Breast epithelium (tissue), 3 donors: ENCODE measurements at regions not wholly inside any gene's neighbourhood (a gene's known extent, or its start where the extent isn't known, plus 50 kb on each side); places are given as distances from the start of the nearest gene placed in this dataset.

Experiments
- CTCF ChIP-seq, 3 donors: fragments of 450-650 bp; IDR thresholded peaks; one replicate each; pipeline ENCODE4 v1.5.1; 2016 to 2017; ENCODE audit warnings: antibody characterized with exemption in 3 of 3, mild to moderate bottlenecking in 3 of 3, moderate library complexity in 3 of 3
- POLR2A ChIP-seq: fragments of 450-650 bp; IDR thresholded peaks from one replicate; pipeline ENCODE4 v1.6.1; 2016; ENCODE audit warnings: antibody characterized with exemption, mild to moderate bottlenecking, moderate library complexity
- POLR2AphosphoS5 ChIP-seq, 3 donors: sonication (generic); formaldehyde crosslinking; IDR thresholded peaks; one replicate each; pipeline ENCODE4 v1.6.1; 2017; ENCODE audit warnings: antibody characterized with exemption in 3 of 3

GRCh38 chr5:125130591-125130990, 384.2 kb upstream of the ZNF608 start:
- no peak for TF ChIP-seq CTCF (IDR thresholded peaks at IDR 0.05)
- no peak for TF ChIP-seq POLR2A
- TF ChIP-seq POLR2AphosphoS5 (IDR thresholded peaks at IDR 0.05) = no peak
